Ovary (tissue), 3 donors: ENCODE measurements at regions not wholly inside any gene's neighbourhood (a gene's known extent, or its start where the extent isn't known, plus 50 kb on each side); places are given as distances from the start of the nearest gene placed in this dataset.
"Not testable (repeated sequence)": the region's sequence is repeated elsewhere in the genome, so short reads cannot be mapped to it uniquely, and the experiment has no call there.

Experiments
- CTCF ChIP-seq, 3 donors: fragments of 450-650 bp in 2 of 3; fragments of 200-600 bp in 1 of 3; IDR thresholded peaks; one replicate each; pipeline versions ENCODE4 v1.5.1 to v1.8.0; 2016 to 2022; ENCODE audit warnings: antibody characterized with exemption in 3 of 3, mild to moderate bottlenecking in 1 of 3
- POLR2A ChIP-seq: fragments of 450-650 bp; IDR thresholded peaks from one replicate; pipeline ENCODE4 v1.6.1; 2017; ENCODE audit warnings: antibody characterized with exemption, mild to moderate bottlenecking, moderate library complexity
- donor health status: DM: no; HTN: no; CAD: no.

- TF ChIP-seq CTCF (IDR thresholded peaks at IDR 0.05); POLR2A: not testable (repeated sequence)
Observed at GRCh38 chr14:71402415-71402814, 495.2 kb downstream of the PCNX1 start.
